ENCODE measurements at regions not wholly inside any gene's neighbourhood (a gene's known extent, or its start where the extent isn't known, plus 50 kb on each side); places are given as distances from the start of the nearest gene placed in this dataset.

DNA sequence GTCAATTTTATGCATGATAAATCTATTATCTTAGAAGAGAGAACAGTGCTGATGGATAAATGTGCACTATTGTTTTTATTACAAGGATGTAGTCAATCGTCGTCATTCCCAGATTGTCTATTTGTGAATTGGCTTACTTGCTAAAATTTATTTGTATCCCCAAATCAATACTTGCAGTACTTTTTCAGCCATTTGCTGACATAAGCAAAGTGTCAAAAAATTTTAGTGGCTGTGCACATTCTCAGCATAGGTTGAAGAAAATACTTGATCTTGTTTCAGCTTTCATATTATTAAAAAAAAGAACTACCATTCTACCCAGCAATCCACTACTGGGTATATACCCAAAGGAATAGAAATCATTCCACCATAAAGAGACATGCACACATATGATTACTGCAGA, 477.9 kb upstream of the CA10 start:
- TF ChIP-seq POLR2A (IDR thresholded peaks at IDR 0.05): no peak
- TF ChIP-seq, protein P1, sequence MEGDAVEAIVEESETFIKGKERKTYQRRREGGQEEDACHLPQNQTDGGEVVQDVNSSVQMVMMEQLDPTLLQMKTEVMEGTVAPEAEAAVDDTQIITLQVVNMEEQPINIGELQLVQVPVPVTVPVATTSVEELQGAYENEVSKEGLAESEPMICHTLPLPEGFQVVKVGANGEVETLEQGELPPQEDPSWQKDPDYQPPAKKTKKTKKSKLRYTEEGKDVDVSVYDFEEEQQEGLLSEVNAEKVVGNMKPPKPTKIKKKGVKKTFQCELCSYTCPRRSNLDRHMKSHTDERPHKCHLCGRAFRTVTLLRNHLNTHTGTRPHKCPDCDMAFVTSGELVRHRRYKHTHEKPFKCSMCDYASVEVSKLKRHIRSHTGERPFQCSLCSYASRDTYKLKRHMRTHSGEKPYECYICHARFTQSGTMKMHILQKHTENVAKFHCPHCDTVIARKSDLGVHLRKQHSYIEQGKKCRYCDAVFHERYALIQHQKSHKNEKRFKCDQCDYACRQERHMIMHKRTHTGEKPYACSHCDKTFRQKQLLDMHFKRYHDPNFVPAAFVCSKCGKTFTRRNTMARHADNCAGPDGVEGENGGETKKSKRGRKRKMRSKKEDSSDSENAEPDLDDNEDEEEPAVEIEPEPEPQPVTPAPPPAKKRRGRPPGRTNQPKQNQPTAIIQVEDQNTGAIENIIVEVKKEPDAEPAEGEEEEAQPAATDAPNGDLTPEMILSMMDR (IDR thresholded peaks at IDR 0.05): no peak

Measured in thyroid gland (tissue), 4 donors.